H9 (cell line): ENCODE measurements at regions not wholly inside any gene's neighbourhood (a gene's known extent, or its start where the extent isn't known, plus 50 kb on each side); places are given as distances from the start of the nearest gene placed in this dataset.

ENCODE experiments used
- DNase-seq: peaks from one replicate; pipeline ENCODE4 v3.0.0-alpha.2; 2017
- H2AFZ ChIP-seq: one replicate; pipeline ENCODE4 v1.6.1; 2013; ENCODE audit warnings: mild to moderate bottlenecking, low read length, control low read depth, moderate library complexity
- H2AK5ac ChIP-seq: 2 replicates; pipeline ENCODE4 v1.6.1; 2013; ENCODE audit warnings: low read length, control low read depth, mixed read lengths; ENCODE audit not compliant: insufficient read length
- H2BK120ac ChIP-seq: one replicate; pipeline ENCODE4 v1.6.1; 2013; ENCODE audit warnings: low read depth, mild to moderate bottlenecking, low read length, control low read depth, inconsistent platforms; ENCODE audit not compliant: poor library complexity, severe bottlenecking
- H2BK12ac ChIP-seq: 2 replicates; pipeline ENCODE4 v1.6.1; 2013; ENCODE audit warnings: low read length, control low read depth, mixed read lengths, low read depth; ENCODE audit not compliant: insufficient read length
- H2BK15ac ChIP-seq: 2 replicates; pipeline ENCODE4 v1.6.1; 2013; ENCODE audit warnings: low read depth, low read length, control low read depth
- H2BK20ac ChIP-seq: one replicate; pipeline ENCODE4 v1.6.1; 2013; ENCODE audit warnings: low read depth, mild to moderate bottlenecking, low read length, control low read depth, inconsistent platforms; ENCODE audit not compliant: poor library complexity, severe bottlenecking
- H2BK5ac ChIP-seq: 2 replicates; pipeline ENCODE4 v1.6.1; 2013; ENCODE audit warnings: low read length, control low read depth, mixed read lengths; ENCODE audit not compliant: insufficient read length
- H3K14ac ChIP-seq: 2 replicates; pipeline ENCODE4 v1.6.1; 2013; ENCODE audit warnings: low read length, control low read depth; ENCODE audit not compliant: insufficient read depth
- H3K18ac ChIP-seq: 2 replicates; pipeline ENCODE4 v1.6.1; 2013; ENCODE audit warnings: low read depth, mild to moderate bottlenecking, mixed read lengths, low read length, control low read depth; ENCODE audit not compliant: insufficient read length
- H3K23ac ChIP-seq: 2 replicates; pipeline ENCODE4 v1.6.1; 2013; ENCODE audit warnings: low read length, control low read depth, mixed read lengths, low read depth; ENCODE audit not compliant: insufficient read length
- H3K23me2 ChIP-seq: 2 replicates; pipeline ENCODE4 v1.6.1; 2013; ENCODE audit warnings: low read depth, mild to moderate bottlenecking, mixed read lengths, low read length, control low read depth; ENCODE audit not compliant: insufficient read length, poor library complexity, severe bottlenecking
- H3K27ac ChIP-seq: 2 replicates; pipeline ENCODE4 v1.5.1; 2013; ENCODE audit warnings: low read length, control low read depth, mixed read lengths, low read depth; ENCODE audit not compliant: insufficient read length
- H3K27me3 ChIP-seq: 2 replicates; pipeline ENCODE4 v1.6.1; 2013; ENCODE audit warnings: low read length, control low read depth, inconsistent platforms; ENCODE audit not compliant: insufficient read depth
- H3K4ac ChIP-seq: 2 replicates; pipeline ENCODE4 v1.6.1; 2013; ENCODE audit warnings: low read depth, mild to moderate bottlenecking, control low read depth, inconsistent platforms, low read length, moderate library complexity
- H3K4me1 ChIP-seq: 2 replicates; pipeline ENCODE4 v1.6.1; 2013; ENCODE audit warnings: low read length, control low read depth, inconsistent platforms; ENCODE audit not compliant: insufficient read depth
- H3K4me2 ChIP-seq: 2 replicates; pipeline ENCODE4 v1.6.1; 2013; ENCODE audit warnings: low read length, control low read depth, mixed read lengths; ENCODE audit not compliant: insufficient read length, insufficient read depth
- H3K56ac ChIP-seq: 2 replicates; pipeline ENCODE4 v1.6.1; 2013; ENCODE audit warnings: low read depth, mild to moderate bottlenecking, mixed read lengths, low read length, control low read depth; ENCODE audit not compliant: insufficient read length
- H3K79me1 ChIP-seq: 2 replicates; pipeline ENCODE4 v1.6.1; 2013; ENCODE audit warnings: low read depth, mild to moderate bottlenecking, moderate library complexity, low read length, control low read depth, inconsistent platforms; ENCODE audit not compliant: insufficient read depth, poor library complexity, severe bottlenecking
- H3K79me2 ChIP-seq: 2 replicates; pipeline ENCODE4 v1.6.1; 2013; ENCODE audit warnings: low read length, control low read depth, inconsistent platforms; ENCODE audit not compliant: insufficient read depth
- H3K9ac ChIP-seq: 2 replicates; pipeline ENCODE4 v1.6.1; 2013; ENCODE audit warnings: low read length, control low read depth, mixed read lengths; ENCODE audit not compliant: insufficient read length; ENCODE audit errors: extremely low read depth
- H3K9me3 ChIP-seq: one replicate; pipeline ENCODE4 v1.6.1; 2013; ENCODE audit warnings: low read depth, low read length, inconsistent platforms; ENCODE audit not compliant: control insufficient read depth
- H3T11ph ChIP-seq: one replicate; pipeline ENCODE4 v1.6.1; 2013; ENCODE audit warnings: mild to moderate bottlenecking, low read length, control low read depth, inconsistent platforms
- H4K20me1 ChIP-seq: one replicate; pipeline ENCODE4 v1.6.1; 2013; ENCODE audit not compliant: control insufficient read depth, insufficient read length, insufficient read depth
- H4K5ac ChIP-seq: 2 replicates; pipeline ENCODE4 v1.6.1; 2013; ENCODE audit warnings: low read depth, mild to moderate bottlenecking, mixed read lengths, low read length, control low read depth; ENCODE audit not compliant: insufficient read length
- H4K8ac ChIP-seq: replicated peaks from 2 replicates; pipeline ENCODE4 v1.6.1; 2013; ENCODE audit warnings: low read length, control low read depth, mixed read lengths, low read depth; ENCODE audit not compliant: insufficient read length
- H4K91ac ChIP-seq: 2 replicates; pipeline ENCODE4 v1.6.1; 2013; ENCODE audit warnings: low read depth, mild to moderate bottlenecking, moderate library complexity, mixed read lengths, low read length, control low read depth; ENCODE audit not compliant: insufficient read length
- H3K27ac Mint-ChIP-seq, 3 experiments: 2 replicates in 2 of 3; 3 replicates in 1 of 3; pipeline ENCODE4 v1.8.0; 2020 to 2021; ENCODE audit warnings: mixed read lengths in 3 of 3, mild to moderate bottlenecking in 1 of 3, moderate library complexity in 1 of 3
- H3K27me3 Mint-ChIP-seq: 2 replicates; pipeline ENCODE4 v1.8.0; 2021; ENCODE audit warnings: low read depth, mild to moderate bottlenecking, moderate library complexity, mixed read lengths
- H3K36me3 Mint-ChIP-seq, 3 experiments: 2 replicates in 2 of 3; 3 replicates in 1 of 3; pipeline ENCODE4 v1.8.0; 2020 to 2021; ENCODE audit warnings: low read depth in 3 of 3, mixed read lengths in 3 of 3; ENCODE audit not compliant: insufficient read depth in 1 of 3
- H3K4me1 Mint-ChIP-seq, 2 experiments: 2 replicates each; pipeline ENCODE4 v1.8.0; 2020; ENCODE audit warnings: mixed read lengths in 2 of 2
- H3K4me3 Mint-ChIP-seq, 2 experiments: 2 replicates in 1 of 2; 3 replicates in 1 of 2; pipeline ENCODE4 v1.8.0; 2020 to 2021; ENCODE audit warnings: mild to moderate bottlenecking in 2 of 2, mixed read lengths in 2 of 2, moderate library complexity in 1 of 2
- H3K9me3 Mint-ChIP-seq, 2 experiments: 2 replicates in 1 of 2; 3 replicates in 1 of 2; pipeline ENCODE4 v1.8.0; 2020; ENCODE audit warnings: mild to moderate bottlenecking in 2 of 2, mixed read lengths in 2 of 2, moderate library complexity in 1 of 2
- WGBS: extraction: QIAGEN DNeasy Blood & Tissue Kit; methylation state at CpG from one replicate; pipeline ENCODE4 v1.1.7; 2013; ENCODE audit warnings: missing lambda C conversion rate, low lambda C conversion rate, mixed read lengths; ENCODE audit not compliant: insufficient read length; ENCODE audit errors: extremely low coverage; 5-methylcytosine and 5-hydroxymethylcytosine counted together
- TF ChIP-seq, protein P1 (sequence below): fragments of 200-600 bp; sonication (generic); conservative IDR thresholded peaks from 3 replicates; pipeline ENCODE4 v1.8.0; 2021; ENCODE audit warnings: antibody characterized with exemption, mild to moderate bottlenecking

DNA sequence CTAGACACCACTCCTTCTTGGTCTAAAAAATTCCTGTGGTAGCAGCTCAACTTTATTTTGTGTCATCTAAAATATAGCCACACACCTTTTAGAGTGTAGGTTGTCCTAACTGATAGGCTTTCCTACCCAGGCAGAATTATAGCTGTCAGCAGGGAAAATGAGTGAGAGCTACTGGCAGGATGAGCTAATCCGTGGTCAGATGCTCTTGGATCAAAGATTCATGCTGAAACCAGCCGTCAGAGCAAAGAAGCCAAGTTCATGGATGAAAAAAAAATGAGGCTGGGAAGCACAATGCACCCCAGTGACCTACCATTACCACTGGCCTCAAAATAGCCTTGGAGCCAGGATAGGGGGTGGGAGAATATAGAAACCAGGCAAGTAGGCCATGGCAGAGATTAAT is 113.1 kb upstream of the BLID start:
- H3K23ac ChIP-seq: no peak overlapping the region
- H4K5ac ChIP-seq: no peak overlapping the region
- no peak overlapping the region for H2BK20ac ChIP-seq
- no peak overlapping the region for H2BK5ac ChIP-seq
- no peaks in the 10 kb centered on the region for H3K9me3 ChIP-seq
- no peak for DNase-seq
- H2BK12ac ChIP-seq: no peak overlapping the region
- peak overlapping the region; percentile 26 to 97 (median 84); a peak in 5 of 7 replicates for H3K27ac Mint-ChIP-seq
- no peak overlapping the region for H4K91ac ChIP-seq
- H3K4ac ChIP-seq: no peak overlapping the region
- no peaks in the 10 kb centered on the region for H3K79me2 ChIP-seq
- no peak overlapping the region for H3K14ac ChIP-seq
- H3K4me3 Mint-ChIP-seq: peak overlapping the region in 1 of 2 experiments; percentile 50; a peak in 1 of 5 replicates
- no peak overlapping the region for H3T11ph ChIP-seq
- WGBS: no CpG with 5 or more reads among the region's 2 CpGs
- no peaks in the 10 kb centered on the region for H3K36me3 Mint-ChIP-seq
- no peaks in the 10 kb centered on the region for H3K9me3 Mint-ChIP-seq
- H3K18ac ChIP-seq: no peak overlapping the region
- H3K27me3 ChIP-seq: no peaks in the 10 kb centered on the region
- no peak overlapping the region for H2AFZ ChIP-seq
- H3K4me1 ChIP-seq: peaks cover 11% of the 10 kb centered on the region; the same call in 1 of the 2 replicates
- H3K27me3 Mint-ChIP-seq: no peaks in the 10 kb centered on the region
- no peak overlapping the region for H3K56ac ChIP-seq
- no peaks in the 10 kb centered on the region for H3K23me2 ChIP-seq
- no peak overlapping the region for H2BK120ac ChIP-seq
- no peak overlapping the region for H4K8ac ChIP-seq
- H3K4me1 Mint-ChIP-seq: 0 out of 4 replicates have a peak, but pooled peaks cover 0 to 4% of the 10 kb centered on the region in 2 experiments
- no peaks in the 10 kb centered on the region for H3K79me1 ChIP-seq
- H3K9ac ChIP-seq: no peak overlapping the region
- H3K27ac ChIP-seq: peak overlapping the region; percentile 40
- no peak overlapping the region for H2AK5ac ChIP-seq
- TF ChIP-seq, protein P1, sequence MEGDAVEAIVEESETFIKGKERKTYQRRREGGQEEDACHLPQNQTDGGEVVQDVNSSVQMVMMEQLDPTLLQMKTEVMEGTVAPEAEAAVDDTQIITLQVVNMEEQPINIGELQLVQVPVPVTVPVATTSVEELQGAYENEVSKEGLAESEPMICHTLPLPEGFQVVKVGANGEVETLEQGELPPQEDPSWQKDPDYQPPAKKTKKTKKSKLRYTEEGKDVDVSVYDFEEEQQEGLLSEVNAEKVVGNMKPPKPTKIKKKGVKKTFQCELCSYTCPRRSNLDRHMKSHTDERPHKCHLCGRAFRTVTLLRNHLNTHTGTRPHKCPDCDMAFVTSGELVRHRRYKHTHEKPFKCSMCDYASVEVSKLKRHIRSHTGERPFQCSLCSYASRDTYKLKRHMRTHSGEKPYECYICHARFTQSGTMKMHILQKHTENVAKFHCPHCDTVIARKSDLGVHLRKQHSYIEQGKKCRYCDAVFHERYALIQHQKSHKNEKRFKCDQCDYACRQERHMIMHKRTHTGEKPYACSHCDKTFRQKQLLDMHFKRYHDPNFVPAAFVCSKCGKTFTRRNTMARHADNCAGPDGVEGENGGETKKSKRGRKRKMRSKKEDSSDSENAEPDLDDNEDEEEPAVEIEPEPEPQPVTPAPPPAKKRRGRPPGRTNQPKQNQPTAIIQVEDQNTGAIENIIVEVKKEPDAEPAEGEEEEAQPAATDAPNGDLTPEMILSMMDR: no peak
- H4K20me1 ChIP-seq: no peaks in the 10 kb centered on the region
- no peak overlapping the region for H2BK15ac ChIP-seq
- H3K4me2 ChIP-seq: peak overlapping the region; percentile 13
